ENCODE measurements at regions not wholly inside any gene's neighbourhood (a gene's known extent, or its start where the extent isn't known, plus 50 kb on each side); places are given as distances from the start of the nearest gene placed in this dataset.

DNA sequence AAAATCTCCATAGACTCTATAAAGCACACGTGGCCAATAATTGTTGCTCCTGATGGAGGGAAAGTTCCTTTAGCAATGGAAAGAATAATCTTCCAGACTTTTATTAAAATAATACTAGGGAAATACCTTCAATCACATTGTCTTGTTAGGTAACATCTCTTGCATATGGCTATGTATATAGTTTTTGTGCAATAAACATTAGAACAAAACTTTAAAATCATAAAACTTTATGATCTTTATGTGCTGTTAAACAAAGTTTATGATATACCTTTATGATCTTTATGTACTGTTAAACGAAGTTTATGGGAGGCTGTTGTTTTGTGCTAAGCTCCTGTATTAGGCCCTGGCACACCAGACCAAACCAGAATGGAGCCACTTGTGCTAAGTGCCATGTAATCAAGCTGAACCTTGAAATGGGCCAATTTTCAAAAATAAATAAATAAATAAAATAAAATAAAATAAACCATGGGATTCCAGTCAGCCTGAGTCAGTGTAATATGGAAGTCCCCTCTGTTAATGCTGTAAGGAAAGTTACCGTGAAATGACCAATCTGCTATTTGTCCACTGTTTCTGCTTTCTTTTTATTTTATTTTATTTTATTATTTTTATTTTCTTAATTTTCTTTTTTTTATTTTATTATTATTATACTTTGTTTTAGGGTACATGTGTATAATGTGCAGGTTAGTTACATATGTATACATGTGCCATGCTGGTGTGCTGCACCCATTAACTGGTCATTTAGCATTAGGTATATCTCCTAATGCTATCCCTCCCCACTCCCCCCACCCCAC lies 431.3 kb downstream of the SPATA31D1 start:
- Histone ChIP-seq H4K91ac (ENCODE audit: insufficient read length, low read depth, low read length) (no peak overlapping the region), H3K18ac (ENCODE audit: insufficient read length, low read depth, low read length) (no peak overlapping the region), H2AK5ac (ENCODE audit: insufficient read length, low read length) (no peak overlapping the region), H3K4ac (ENCODE audit: low read depth, low read length) (no peak overlapping the region), H3K56ac (ENCODE audit: insufficient read length, low read depth, low read length) (no peak overlapping the region), H3K27me3 (ENCODE audit: insufficient read depth, low read length) (no peaks in the 10 kb centered on the region), H3K9me3 (ENCODE audit: control insufficient read depth, low read depth, low read length) (no peaks in the 10 kb centered on the region), H2AFZ (ENCODE audit: low read length) (no peak overlapping the region), H3K23me2 (ENCODE audit: insufficient read length, low read depth, low read length, poor library complexity, severe bottlenecking) (no peaks in the 10 kb centered on the region), H3K14ac (ENCODE audit: insufficient read depth, low read length) (no peak overlapping the region), H3K4me1 (ENCODE audit: insufficient read depth, low read length) (no peaks in the 10 kb centered on the region), H3K9ac (ENCODE audit: extremely low read depth, insufficient read length, low read length) (no peak overlapping the region), H3K79me2 (ENCODE audit: insufficient read depth, low read length) (no peaks in the 10 kb centered on the region), H2BK15ac (ENCODE audit: low read depth, low read length) (no peak overlapping the region), H3K23ac (ENCODE audit: insufficient read length, low read depth, low read length) (no peak overlapping the region), H2BK20ac (ENCODE audit: low read depth, low read length, poor library complexity, severe bottlenecking) (no peak overlapping the region), H3K79me1 (ENCODE audit: insufficient read depth, low read depth, low read length, poor library complexity, severe bottlenecking) (no peaks in the 10 kb centered on the region), H4K8ac (replicated peaks; ENCODE audit: insufficient read length, low read depth, low read length) (no peak overlapping the region), H4K20me1 (ENCODE audit: control insufficient read depth, insufficient read depth, insufficient read length) (no peaks in the 10 kb centered on the region), H3K4me2 (ENCODE audit: insufficient read depth, insufficient read length, low read length) (no peak overlapping the region), H2BK5ac (ENCODE audit: insufficient read length, low read length) (no peak overlapping the region), H2BK12ac (ENCODE audit: insufficient read length, low read depth, low read length) (no peak overlapping the region), H4K5ac (ENCODE audit: insufficient read length, low read depth, low read length) (no peak overlapping the region), H3T11ph (ENCODE audit: low read length) (no peak overlapping the region), H3K27ac (ENCODE audit: insufficient read length, low read depth, low read length) (no peak overlapping the region), H2BK120ac (ENCODE audit: low read depth, low read length, poor library complexity, severe bottlenecking) (no peak overlapping the region)
- Mint-ChIP-seq H3K27me3 (ENCODE audit: low read depth) (no peaks in the 10 kb centered on the region), H3K27ac (no peak overlapping the region), H3K4me1 (no peaks in the 10 kb centered on the region), H3K36me3 (ENCODE audit: insufficient read depth in 1 of 3, low read depth in 3 of 3) (peaks cover 0 to 3% (median 0%) of the 10 kb centered on the region in 3 experiments; a peak in 2 of 7 replicates), H3K9me3 (peaks cover 3 to 11% of the 10 kb centered on the region in 2 experiments; a peak in 4 of 5 replicates), H3K4me3 (no peak overlapping the region)
- DNase-seq = no peak
- TF ChIP-seq, protein P1, sequence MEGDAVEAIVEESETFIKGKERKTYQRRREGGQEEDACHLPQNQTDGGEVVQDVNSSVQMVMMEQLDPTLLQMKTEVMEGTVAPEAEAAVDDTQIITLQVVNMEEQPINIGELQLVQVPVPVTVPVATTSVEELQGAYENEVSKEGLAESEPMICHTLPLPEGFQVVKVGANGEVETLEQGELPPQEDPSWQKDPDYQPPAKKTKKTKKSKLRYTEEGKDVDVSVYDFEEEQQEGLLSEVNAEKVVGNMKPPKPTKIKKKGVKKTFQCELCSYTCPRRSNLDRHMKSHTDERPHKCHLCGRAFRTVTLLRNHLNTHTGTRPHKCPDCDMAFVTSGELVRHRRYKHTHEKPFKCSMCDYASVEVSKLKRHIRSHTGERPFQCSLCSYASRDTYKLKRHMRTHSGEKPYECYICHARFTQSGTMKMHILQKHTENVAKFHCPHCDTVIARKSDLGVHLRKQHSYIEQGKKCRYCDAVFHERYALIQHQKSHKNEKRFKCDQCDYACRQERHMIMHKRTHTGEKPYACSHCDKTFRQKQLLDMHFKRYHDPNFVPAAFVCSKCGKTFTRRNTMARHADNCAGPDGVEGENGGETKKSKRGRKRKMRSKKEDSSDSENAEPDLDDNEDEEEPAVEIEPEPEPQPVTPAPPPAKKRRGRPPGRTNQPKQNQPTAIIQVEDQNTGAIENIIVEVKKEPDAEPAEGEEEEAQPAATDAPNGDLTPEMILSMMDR (conservative IDR thresholded peaks at IDR 0.05) = no peak
- WGBS (ENCODE audit: extremely low coverage, insufficient read length, low lambda C conversion rate) = no CpG with 5 or more reads among the region's 3 CpGs
